Activated naive CD4-positive, alpha-beta T cell treated with Interleukin-2 at 50 U/mL for 16 hours (primary cell): ENCODE measurements at regions not wholly inside any gene's neighbourhood (a gene's known extent, or its start where the extent isn't known, plus 50 kb on each side); places are given as distances from the start of the nearest gene placed in this dataset.

Source experiments
- DNase-seq: peaks from one replicate; pipeline ENCODE4 v3.0.0-alpha.2; 2020

DNA sequence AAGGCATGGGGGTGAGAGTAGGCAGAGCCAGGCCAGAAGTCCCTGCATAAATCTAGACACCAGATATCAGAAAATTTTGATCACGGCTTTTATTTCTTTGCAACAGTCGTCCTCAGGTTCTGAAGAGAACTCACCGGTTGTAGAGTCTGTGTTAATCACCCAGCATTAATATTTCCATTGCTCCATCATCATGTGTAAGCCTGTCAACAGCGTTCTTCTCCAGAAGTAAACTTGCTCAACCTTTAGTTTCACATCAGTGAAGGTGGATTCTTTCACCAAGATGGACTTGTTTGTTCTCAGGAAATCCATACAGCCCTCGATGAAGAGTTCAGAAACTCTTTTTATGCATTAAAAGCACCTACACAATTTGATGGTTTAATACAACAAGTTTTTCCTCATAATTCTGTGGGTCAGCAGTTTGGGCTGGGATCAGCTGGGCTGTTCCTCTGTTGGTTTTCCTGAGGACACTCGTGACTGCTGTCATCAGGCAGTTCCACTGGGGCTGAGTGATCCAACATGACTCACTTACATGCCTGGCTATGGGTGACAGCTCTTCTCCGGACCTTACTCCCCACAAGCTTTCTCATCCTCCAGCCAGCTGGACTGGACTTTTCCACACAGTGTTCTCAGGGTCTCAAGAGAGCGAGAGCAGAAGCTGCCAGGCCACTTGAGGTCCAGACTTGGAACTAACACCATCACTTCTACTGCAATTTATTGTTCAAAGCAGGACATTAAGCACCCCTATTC lies 303.4 kb downstream of the ZNF621 start:
- DNase-seq, result no peak

DNA sequence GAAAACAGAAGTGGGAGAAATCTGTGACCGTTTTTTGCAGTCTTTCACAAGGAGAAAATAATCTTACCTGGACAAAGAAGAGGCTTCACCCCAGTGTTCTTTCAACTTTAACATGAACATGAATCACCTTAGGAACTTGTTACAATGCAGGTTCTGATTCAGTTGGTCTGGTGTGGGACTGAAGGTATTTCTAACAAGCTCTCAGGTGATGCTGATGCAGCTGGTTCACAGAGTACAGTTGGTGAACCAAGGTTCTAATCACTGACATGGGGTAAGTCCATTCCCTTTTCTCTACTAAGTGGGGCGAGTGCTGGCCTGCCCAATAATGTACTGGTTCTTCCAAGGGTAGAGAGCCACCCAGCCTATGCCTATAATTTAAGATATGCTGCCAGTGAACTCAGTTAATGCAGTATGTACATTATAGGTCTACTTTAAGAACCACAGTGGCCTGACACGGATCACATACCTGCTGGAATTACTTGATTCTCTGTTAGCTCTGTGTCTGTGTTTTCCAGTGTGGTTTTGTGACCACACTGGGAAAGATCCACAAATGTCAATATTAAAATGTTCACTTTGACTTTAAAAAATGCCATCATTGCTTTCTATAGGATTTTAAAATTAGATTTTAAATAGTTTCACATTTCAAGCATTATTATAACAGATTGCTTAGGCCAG lies 304.1 kb downstream of the ZNF621 start:
- no peak for DNase-seq

DNA sequence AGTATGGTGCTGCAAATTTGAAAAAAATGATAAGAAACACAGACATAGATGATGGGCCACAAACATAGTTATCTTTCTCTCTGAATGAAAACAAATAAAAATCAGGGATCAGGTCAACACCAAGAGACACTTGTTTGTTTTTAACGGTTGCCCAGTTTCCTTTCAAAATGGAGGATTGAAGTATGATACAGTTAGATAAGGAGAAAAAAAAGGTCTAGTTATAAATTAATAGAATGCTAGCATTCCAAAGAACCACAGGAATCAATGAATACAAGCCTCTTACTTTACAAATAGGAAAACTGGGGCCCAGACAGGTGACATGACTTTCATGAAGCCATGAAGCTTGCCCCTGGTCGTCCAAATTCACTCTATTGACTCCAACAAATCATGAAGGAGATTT lies 305.1 kb downstream of the ZNF621 start:
- DNase-seq, result no peak

DNA sequence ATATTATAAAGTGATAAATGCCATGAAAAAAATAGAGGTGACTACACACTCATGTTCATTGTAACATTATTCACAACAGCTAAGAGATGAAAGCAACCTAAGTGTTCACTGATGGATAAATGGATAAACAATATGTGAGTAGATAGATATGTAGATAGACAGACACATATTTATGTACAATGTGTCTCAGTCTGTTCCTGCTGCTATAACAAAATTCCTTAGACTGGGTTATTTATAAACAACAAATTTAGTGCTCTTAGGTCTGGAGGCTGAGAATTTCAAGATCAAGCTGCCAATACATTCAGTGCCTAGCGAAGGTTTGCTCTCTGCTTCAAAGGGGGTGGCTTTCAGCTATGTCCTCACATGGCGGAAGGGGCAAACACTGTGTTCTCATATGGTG lies 312.5 kb downstream of the ZNF621 start:
- no peak for DNase-seq

DNA sequence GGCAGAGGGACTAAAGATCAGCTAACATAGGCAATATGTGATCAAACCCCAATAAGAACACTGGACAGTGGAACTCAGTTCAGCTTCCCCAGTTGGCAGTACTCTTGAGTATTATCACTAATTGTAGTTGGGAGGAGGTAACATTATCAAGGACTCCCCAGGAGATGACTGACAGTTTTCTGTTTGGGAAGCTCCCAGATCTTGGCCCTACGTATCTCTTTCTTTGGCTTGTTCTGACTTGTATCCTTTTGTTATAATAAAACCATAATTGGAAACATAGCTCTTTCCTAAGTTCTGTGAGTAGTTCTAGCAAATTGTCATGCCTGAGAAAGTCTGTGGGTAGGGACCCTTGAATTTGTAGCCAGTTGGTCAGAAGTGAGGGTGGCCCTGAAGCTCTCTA lies 316.4 kb downstream of the ZNF621 start:
- DNase-seq, result no peak

DNA sequence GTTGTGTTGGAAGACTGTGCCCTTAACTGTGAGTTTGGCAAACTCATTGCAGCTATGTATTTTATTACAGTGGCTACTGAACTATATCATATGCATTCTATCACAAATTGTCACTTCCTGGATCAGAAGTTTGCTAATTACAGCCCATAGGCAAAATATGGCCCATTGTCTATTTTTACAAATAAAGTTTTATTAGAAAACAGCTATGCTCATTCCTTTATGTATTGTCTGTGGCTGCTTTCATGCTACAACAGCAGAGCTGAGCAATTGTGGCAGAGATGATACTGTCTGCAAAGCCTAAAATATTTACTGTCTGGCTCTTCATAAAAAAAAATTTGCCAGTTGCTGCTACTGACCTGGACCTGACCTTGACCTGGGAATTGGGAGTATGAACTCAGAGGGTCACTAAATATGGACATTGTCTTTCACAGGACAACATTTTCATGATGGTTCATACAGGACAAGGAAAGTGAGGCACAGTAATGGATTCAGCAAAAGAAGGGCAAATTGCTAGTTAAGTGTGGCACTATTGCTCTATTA lies 316.9 kb downstream of the ZNF621 start:
- no peak for DNase-seq

DNA sequence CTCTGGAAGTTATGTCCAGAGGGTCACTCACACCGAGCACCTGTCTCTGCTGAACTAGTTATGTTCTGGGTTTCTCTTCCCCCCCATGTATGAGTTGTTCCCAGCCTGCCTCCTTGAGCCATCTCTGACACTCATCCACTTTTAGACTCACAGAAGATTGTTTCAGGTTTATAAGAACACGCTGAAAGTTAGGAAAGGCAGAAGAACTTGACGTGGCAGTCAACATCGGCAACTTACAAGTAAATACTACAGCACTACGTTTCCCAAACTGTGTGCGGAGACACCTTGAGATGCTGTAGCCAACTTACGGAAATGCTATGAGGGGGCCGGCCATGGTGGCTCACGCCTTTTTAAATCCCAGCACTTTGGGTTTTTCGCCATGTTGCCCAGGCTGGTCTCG lies 318.0 kb downstream of the ZNF621 start:
- DNase-seq, result no peak

DNA sequence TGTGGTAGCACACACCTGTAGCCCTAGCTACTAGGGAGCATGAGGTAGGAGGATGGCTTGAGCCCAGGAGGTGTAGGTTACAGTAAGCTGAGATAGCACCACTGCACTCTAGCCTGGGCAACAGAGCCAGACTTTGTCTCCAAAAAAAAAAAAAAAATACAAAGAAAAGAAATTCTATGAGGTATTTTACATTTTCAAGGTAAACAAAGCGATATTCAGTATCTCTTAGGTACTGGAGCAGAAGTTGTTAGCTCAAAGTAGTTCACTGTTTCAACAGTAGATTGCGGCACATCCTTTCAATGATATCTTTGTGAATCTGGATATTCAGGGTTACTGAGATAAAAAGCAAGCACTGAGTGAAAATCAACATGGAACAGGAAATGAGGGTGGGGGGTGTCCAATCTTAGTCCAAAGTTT lies 318.5 kb downstream of the ZNF621 start:
- no peak for DNase-seq

DNA sequence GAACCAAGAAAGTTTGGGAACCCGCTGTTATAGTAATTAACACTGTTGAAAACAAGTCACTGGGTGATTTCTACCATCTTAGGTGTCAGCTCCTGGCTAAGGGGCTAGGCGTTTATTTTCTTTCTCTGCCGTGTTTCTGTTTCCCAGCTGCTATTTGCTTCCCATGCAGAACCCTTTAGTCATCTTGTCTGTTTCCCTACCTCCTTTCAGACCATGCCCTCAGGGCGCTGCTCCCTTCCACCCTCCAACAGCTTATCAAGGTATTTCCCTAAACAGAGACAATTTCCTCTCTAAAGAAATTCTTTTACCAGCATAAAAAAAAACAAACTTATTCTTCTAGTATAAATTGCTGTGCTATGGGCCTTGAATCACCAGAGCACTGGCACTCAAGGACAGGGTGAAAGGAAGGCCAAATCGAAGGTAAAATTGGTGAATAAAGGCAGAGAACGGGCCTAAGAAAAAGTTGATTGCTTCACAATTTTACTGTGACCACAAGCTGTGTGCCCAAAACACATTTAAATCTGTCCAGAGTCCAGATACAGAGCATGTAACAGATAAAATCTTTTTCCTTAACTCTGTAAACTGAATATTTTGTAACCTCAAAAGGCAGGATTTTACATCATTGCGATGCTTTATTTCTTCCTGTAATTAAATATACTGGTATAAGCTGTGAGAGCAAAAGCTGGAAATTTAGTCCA lies 319.2 kb downstream of the ZNF621 start:
- DNase-seq, result no peak

DNA sequence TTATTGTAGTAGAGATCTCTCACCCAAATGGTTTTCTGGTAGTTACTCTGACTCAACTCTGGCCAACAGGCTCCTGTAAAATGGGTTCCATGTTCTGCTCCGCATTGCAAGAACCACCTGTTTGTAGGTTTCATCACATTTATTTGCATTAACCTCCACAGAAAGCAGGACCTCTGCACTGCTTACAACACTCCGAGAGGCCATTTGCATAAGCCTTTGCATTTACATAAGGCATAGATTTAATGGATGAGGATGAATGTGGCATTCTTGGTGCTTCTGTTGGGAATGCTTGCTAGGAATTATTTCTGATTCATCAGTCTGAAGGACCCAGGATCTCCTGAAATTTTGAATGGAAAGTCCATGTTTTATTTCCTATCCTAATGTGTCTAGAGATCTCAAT lies 320.1 kb downstream of the ZNF621 start:
- DNase-seq, result no peak

DNA sequence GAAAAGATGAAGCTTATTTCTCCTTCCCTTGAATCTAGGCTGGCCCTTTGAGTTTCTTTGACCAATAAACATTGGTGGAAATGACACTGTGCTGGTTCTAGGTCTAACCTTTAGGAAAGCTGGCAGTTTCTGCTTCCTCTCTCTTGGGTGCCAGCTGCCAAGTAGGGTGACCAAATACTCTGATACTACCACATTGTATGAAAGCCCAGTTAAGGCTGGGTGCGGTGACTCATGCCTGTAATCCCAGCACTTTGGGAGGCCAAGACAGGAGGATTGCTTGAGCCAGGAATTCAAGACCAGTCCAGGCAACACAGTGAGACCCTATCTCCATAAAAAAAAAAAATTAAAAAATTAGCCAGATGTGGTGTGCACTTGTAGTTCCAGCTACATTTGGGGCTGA lies 320.7 kb downstream of the ZNF621 start:
- DNase-seq, result no peak

DNA sequence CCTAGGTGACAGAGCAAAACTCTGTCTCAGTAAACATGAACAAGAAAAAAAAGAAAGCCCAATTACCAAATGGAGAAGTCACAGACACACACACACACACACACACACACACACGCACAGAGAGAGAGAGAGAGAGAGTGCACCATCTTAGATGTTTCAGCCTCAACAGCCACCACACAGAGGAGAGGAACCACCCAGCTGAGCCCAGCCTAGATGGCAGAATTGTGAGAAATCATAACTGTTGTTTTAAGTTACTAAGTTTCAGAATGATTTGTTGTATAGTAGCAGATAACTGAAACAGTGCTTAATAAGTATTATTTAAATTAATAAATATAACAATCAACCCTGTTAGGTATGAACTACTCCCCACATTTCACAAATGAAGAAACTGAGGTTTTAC lies 321.2 kb downstream of the ZNF621 start:
- no peak for DNase-seq

DNA sequence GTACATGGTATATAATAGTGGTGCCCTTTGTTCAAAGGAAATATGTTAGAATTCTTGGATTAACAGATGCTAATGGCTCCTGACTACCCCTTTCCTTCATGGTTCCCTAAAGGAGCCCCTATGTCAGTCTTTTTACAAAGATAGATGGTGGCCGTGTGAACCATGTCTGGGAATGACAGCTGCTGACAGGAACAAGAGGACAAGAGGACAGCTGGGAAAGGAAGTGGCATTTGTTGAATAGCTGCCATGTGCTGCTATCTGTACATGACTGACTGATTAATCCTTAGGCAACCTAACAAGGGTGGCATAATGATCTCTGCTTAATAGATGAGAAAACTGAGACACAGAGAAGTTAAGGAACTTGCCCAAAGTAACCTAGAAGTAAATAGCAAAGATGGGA lies 321.7 kb downstream of the ZNF621 start:
- no peak for DNase-seq

DNA sequence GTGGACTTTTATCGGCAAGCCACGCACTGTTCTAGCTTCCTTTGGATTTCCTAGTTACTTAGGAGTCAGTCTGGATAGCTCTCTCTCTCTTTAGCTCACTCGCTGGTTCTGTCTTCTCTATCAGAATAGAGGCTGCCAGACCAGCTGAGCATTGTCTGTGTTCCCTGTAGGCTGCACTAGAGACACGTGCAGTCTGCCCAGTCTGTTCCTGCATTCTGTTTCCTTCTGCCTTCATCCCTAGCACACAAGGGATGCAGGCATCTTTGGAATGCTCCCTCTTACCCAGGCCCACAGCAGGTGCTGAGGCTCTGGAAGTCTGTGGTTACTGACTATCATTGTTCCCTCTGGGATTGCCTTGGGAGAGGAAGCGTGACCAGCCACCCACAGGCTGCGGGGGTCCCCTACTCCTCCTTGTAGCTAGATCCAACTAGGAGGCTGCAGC lies 322.8 kb downstream of the ZNF621 start:
- no peak for DNase-seq

DNA sequence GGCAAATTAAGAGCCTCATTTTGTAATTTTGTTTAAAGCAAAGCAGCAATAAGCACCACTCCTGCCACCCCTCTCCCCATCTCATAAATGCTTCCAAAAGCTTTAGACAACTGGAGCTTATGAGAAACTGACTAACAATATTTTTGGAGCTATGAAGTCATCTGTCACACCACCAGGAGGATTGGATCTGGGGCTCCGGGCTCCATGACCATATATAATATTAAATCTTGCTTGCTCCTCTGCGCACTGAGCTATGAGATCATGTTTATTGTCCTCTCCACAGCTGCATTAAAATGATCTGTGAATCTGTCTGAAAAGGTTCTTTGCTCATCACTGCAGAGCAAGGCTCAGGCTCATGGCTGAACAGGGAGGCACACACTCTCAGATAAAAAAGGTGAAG lies 323.7 kb downstream of the ZNF621 start:
- DNase-seq, result no peak

DNA sequence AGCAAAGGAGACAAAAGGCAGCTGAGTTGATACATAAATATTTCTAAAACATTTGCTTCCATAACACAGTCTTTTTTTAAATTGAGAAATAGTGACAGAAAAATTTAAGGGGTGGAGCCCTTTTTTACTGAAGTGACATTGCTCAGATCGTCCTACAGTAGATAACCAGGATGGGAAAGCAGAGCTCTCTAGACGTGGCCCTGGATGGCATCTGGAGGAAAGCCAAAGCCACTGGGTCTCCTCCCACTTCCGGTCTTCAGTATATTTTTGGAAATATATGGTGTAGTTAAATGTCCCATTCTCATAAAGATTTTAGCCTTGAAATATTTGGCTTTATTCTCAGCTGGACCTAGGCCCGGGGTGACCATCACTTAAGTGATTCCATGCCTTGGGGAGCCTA lies 326.1 kb downstream of the ZNF621 start:
- no peak for DNase-seq

DNA sequence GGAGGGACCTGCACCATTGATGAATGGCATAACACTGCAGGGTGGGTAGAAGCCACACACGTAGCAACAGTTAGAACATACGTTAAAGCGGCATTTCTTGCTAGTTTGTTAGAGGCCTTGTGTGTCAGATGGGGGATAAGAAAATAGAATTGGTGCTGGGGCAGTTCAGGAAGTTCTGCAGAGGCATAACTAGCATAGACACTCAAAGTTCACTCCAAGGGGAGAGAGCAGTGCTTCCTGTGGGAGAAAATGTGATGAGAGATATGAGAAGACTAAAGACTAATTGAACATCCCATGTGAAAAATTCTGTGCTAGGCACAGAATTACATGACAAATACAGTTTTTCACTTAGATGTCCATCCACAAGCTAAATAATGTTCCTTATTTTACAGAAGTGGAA lies 327.1 kb downstream of the ZNF621 start:
- DNase-seq, result no peak

DNA sequence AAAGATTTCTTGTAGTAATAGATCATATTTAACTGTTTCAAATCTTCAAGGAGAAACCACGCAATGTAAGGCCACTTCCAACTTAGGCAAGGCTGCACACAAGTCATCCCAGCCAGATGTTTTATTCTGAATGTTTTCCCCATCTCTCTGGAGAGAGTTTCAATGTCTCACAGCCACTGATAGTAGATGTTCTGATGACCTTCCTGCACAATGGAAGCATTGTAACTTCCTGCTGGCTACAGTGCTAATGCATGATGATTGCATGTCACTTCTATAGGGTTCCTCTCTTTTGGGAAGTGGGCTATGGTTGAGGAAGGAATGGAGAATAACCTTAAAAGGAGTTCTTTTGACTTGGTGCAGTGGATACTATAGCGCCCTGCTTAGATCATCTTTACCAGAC lies 328.0 kb downstream of the ZNF621 start:
- no peak for DNase-seq

DNA sequence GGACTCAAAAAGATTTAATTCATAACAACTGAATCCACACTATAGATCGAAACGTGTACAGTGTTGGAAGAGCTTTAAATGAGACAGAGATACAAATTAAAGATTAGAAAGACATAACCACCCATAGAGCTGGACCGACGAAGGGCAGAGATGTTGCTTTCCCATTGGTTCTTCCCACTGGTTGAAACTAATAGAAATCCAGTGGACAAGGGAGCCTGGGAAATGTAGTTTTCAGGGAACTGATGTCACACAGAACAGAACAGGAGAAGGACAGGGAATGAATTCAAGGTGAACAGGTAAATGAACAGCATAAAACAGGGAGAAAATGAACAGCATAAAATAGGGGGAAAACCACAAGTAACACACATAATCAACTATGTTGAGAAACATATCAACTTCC lies 328.7 kb downstream of the ZNF621 start:
- no peak for DNase-seq

DNA sequence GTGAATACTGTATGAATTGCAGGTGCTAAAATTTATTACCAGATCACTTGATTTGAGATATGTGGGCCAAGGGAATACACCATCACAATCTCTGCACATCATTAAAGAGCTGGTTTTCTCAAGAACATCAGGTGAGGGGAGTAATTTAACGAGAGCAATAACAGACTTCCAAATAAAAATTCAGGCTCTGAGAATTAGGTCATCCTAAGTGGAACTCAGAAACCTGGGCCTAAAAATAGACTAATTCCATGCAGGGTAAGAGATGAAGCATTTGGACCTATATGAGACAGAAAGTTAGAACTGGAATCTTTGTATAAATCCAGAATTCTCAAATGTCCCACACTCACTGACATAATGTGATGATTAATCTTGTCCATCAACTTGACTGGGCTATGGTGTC lies 331.1 kb downstream of the ZNF621 start:
- no peak for DNase-seq

DNA sequence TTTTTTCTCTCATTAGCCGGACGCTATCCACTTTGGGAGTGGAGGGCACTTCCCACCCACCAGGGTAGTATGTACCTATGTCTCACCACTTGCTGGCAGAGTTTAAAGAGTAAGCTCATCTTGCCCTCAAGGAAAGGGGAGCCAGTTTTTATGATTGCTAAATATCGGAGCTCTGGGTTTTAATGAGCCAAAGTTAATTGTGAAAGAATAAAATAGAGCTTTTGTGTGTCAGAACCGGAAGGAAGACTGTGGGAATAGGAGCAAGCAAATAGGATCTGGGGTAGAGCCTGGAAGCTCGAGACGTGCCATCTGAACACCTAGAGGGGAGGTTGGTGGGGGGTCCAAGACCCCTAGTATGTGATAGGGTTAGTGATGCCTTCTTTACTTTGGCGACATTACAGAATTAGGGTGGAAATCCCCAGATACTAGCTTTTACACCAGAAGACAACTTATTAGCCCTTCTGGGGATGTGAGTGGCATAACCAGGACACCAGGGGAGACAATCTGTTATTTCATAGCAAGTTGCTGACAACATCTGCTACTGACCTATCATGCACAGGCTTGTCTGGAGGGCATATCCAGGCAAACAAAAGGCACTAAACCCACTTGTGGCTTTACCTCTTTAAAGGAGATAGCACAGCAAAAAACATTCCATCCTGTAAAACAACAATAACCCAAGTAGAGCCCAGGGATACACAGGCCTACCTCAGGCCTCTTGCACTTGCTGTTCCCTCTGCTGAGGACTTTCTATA lies 333.8 kb downstream of the ZNF621 start:
- no peak for DNase-seq

DNA sequence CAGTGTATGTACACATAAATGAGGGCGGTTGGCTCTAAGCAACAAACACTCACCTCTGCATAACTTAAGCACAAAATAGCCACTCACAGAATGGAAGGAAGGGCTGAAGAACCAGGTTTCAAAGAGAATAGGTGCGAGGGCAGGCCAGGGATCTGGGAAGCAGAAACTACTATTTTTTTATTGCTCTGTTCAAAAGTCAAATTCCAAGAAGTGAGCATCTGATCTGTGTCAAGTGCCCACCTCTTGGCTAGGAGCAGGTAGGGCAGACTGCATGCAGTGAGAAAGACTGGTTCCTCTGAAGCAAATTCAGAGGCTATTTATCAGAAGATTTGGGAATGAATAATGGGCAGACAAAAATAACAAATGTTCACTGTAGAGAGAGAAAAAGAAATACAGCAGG lies 336.4 kb upstream of the CTNNB1 start:
- no peak for DNase-seq

DNA sequence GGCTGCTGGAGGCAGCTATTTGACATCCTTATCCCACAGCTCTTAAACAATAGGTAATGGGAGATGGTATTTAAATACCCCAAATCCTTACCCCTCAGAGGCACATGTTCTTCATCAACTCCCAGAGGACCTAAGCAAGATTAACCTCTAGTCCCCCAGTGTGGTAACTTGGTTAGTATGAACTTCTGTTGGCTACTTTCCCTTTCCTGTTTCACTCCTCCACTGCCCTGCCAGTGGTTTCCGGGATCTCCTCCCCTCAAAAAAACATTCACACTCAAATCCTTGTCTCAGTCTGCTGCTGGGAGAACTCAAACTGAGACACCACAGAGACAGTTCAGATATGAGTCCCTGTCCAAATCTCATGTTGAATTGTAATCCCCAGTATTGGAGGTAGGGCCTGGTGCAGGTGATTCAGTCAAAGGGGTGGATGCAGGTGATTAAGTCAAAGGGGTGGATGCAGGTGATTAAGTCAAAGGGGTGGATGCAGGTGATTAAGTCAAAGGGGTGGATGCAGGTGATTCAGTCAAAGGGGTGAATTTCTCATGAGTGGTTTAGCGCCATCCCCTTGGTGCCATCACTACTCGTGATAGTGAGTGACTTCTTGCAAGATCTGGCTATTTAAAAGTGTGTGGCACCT lies 335.0 kb upstream of the CTNNB1 start:
- no peak for DNase-seq
